Sigmoid colon (tissue), 4 donors: ENCODE measurements at regions not wholly inside any gene's neighbourhood (a gene's known extent, or its start where the extent isn't known, plus 50 kb on each side); places are given as distances from the start of the nearest gene placed in this dataset.

Experiments
- EP300 ChIP-seq, 4 donors: sonication (generic); formaldehyde crosslinking; IDR thresholded peaks; one replicate each; pipeline ENCODE4 v1.6.1; 2017; ENCODE audit warnings: antibody characterized with exemption in 4 of 4
- POLR2A ChIP-seq, 2 donors: fragments of 450-650 bp; IDR thresholded peaks; one replicate each; pipeline ENCODE4 v1.6.1; 2016; ENCODE audit warnings: antibody characterized with exemption in 2 of 2, mild to moderate bottlenecking in 2 of 2, moderate library complexity in 2 of 2
- POLR2AphosphoS5 ChIP-seq, 4 donors: sonication (generic); formaldehyde crosslinking; IDR thresholded peaks; one replicate each; pipeline ENCODE4 v1.6.1; 2017; ENCODE audit warnings: antibody characterized with exemption in 4 of 4
- TF ChIP-seq, protein P1 (sequence below), 4 experiments: fragments of 450-650 bp in 3 of 4; fragments of 200-600 bp in 1 of 4; IDR thresholded peaks; one replicate each; pipeline ENCODE4 v1.5.1; 2016 to 2019; ENCODE audit warnings: antibody characterized with exemption in 4 of 4, mild to moderate bottlenecking in 3 of 4, moderate library complexity in 2 of 4

DNA sequence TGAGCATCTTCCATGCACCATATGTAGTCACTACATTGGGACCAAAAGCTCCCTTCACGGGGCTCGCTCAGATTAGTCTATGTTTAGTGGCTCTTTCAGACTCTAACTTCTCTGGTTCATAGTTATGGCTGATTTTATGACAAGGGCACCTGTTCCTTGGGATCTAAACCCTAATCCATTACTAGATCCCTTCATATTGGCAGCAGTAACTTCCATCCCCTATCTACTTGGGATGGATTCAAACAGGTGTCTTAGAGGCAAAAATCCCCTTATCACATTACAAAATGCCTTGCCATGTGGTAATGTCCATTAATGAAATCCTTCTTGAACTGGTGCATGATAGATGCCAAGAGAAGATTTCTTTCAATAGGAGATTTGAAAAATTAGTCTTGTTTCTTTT is 96.7 kb upstream of the TP63 start:
- TF ChIP-seq POLR2A (IDR thresholded peaks at IDR 0.05) = no peak
- TF ChIP-seq, protein P1, sequence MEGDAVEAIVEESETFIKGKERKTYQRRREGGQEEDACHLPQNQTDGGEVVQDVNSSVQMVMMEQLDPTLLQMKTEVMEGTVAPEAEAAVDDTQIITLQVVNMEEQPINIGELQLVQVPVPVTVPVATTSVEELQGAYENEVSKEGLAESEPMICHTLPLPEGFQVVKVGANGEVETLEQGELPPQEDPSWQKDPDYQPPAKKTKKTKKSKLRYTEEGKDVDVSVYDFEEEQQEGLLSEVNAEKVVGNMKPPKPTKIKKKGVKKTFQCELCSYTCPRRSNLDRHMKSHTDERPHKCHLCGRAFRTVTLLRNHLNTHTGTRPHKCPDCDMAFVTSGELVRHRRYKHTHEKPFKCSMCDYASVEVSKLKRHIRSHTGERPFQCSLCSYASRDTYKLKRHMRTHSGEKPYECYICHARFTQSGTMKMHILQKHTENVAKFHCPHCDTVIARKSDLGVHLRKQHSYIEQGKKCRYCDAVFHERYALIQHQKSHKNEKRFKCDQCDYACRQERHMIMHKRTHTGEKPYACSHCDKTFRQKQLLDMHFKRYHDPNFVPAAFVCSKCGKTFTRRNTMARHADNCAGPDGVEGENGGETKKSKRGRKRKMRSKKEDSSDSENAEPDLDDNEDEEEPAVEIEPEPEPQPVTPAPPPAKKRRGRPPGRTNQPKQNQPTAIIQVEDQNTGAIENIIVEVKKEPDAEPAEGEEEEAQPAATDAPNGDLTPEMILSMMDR (IDR thresholded peaks at IDR 0.05) = no peak
- TF ChIP-seq EP300 (IDR thresholded peaks at IDR 0.05) = no peak
- TF ChIP-seq POLR2AphosphoS5 (IDR thresholded peaks at IDR 0.05) = no peak
